GM21447 (cell line): ENCODE measurements at regions not wholly inside any gene's neighbourhood (a gene's known extent, or its start where the extent isn't known, plus 50 kb on each side); places are given as distances from the start of the nearest gene placed in this dataset.

ENCODE experiments used
- ATAC-seq: cut with Tn5 transposase; IDR thresholded peaks from one replicate; pipeline ENCODE4 v1.9.1; 2021; ENCODE audit not compliant: unreplicated experiment

DNA sequence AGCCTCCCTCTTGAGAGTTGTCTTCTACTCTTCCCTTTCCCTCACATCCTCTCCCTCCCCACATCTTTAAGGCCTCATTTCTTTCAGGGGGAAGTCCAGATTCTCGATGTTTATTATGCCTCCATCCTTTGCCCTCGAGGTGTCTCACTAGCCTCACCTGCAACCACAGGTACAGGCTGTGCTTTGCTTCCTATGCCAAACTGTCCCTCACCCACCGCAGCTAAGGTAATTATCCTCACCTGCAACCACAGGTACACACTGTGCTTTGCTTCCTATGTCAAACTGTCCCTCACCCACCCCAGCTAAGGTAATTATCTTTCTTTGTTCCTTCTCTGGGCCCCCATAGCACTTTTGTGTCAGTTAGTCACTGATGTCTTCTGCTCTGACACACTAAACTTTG is 328.1 kb upstream of the SNX7 start:
- no peak for ATAC-seq

DNA sequence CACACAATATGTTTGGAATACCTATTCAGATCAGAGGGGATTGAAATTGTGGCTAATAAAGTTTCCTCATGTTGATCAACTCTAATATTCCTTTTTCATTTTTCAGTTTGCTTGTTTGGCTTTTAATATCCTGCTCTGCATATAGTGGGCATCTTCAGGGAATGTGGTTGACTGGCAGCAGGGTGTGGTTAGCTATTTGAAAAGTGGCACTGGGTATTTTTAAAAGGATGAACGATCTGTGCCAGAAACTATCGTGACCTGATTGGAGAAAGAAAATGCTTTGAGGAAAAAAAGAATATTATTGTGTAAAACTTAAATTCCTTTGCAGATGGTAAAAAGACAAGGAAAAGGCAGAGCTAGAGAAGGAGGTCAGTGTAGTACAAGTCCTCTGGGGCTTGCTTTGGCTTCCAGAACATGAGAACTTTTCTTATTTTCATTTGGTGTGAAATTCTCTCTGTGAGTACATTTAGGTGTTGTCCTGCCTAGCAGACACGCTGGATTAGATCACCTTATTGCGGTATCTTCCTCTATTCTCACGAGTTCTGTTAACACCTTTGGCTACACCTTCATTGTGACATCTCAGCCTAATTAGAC is 329.7 kb upstream of the SNX7 start:
- ATAC-seq, result no peak

DNA sequence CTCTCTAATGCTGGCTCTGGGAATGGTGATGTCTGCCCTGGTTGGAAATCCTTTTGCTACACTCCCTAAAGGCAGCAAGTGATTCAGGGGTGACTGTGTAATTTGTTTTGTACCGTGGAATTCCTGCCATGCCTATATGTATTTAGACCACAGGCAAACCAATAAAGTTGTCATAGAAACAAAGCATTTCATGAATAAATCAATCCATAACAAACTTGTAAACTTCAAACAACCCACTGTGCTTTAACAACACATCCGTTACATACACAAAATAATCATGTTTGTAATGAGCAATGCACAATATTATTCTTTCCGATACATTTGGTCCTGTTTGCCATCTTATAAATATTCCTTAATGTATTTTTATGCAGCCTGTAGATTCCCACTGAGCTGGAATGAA is 330.3 kb upstream of the SNX7 start:
- ATAC-seq, result no peak

DNA sequence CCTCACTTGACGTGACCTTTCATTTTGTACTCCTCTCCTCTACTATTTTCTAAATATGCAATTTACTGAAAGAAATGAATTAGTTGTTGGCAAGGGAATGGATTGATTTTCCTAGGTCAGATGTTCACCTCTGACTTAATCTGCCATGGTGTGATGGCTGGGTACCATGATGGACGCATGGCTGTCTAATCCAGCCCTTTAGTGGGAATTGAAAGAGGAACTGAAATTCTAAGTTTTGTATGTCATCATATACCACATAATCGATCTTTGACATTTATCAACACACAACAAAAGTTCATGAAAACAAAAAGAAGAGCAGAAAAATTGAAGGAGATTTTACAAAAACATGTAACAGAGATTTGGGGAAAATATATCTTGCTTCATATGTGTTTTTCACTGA is 331.3 kb upstream of the SNX7 start:
- no peak for ATAC-seq

DNA sequence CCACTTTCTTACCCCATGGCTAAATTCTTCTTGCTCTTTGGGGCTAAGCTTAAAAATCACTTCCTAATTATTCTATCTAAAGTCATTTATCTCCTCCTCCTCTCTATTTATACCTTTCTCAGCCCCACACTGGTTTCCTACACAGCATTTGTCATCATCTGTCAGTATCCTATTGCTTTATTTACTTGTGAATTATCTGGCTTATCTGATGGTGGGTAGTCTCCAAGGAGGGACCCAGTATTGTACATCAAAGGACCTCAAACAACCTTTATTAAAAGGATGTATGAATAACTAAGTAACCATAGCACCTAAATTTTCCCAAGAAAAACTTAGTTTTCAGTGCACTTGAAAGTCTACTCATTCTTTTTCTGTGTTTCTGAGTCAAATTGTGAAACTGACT is 332.7 kb upstream of the SNX7 start:
- ATAC-seq, result no peak

DNA sequence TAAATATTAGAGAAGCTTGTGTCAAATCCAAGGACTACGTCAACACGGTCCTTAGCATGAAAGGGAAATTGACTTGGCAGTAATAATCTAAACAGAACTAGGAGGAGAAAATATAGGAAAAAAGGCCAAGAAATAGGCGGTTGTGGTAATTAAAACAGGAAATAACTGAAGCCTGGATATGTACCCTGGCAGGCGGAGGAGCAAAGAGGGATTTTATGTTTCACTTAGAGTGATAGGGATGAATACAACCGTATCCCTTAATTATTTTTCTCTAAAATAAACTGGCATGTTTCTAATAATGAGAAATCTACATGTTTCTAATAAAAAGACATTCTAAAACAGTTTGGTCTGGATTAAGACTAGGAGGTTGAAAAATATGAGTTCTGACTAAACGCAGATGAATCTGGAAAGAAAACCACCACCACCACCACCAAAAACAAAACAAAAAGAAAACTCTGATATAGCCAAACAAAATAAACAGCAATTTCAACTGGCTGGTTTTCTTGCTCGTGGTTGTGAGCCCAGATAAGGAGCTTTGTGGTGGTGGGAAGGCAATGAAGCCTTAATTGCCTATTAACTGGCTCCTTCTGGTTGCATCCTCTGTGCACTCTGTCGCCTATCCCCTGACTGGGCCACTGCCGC is 334.2 kb upstream of the SNX7 start:
- no peak for ATAC-seq

DNA sequence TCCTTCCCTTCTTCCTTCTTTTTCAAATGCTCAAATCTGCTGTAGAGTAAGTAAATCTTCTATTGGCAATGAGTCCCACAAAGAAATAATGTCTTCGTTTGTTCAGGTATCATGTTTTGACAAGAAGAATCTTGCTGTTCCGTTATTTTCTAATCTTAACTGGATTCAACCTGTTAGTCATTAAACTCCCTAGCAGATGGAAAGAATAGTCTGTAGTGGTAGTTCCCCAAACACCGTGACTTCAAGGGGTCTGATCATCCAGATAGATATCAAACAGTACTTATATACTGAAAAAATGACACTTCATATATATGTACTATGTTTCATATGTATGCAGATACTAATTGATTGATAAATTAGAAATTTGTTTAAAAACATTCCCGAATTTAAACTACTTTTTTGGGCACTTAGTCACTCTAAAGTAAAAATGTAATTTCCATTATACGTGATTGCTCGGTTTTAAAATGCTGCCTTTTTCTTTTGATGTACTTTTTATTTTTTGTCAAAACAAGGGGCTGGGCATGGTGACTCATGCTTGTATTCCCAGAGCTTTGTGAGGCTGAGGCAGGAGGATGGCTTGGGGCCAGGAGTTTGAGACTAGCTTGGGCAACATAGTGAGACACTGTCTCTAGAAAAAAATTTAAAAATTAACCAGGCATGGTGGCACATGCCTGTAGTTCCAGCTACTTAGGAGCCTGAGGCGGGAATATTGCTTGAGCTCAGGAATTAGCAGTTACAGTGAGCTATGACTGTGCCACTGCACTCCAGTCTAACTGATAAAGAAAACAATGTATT is 335.7 kb upstream of the SNX7 start:
- no peak for ATAC-seq

DNA sequence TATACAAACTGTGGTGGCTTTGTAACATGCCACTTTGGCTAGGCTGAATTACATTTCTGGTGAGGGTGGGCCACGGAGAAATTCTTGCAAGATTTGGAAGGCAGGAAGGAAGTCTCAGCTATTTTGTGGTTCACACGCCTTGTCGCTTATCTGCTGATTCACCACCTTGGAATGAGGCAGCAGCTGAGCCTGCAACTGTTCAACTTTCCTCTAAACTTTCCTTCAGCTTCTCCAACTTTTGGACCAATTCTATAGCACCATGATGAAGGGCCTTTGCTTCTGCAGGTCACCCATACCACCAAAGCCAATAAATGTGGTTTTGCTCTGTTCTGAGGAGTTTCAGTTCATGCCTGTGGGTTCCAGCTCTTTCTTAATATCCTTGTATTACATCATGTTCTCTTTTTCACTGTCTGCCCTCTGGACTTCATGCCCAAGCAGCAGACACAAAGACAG is 337.6 kb upstream of the SNX7 start:
- no peak for ATAC-seq

DNA sequence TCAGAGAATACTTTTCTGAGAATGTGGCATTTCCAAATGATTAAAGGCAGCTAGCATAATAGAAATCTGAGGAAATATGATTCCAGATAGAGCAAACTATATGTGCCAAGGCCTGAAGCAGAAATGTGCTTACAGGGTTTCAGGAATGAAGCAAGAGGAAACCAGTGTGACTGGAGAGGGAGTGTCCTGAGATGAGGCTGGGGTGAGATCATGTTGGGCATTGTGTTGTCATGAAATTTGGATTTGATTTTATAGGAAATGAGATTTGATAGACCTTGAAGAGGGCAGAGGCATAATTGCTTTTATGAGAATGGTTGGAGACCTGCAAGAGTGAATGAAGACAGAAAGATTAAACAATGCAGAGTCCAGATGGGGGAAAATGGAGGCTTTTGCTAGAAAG is 338.1 kb upstream of the SNX7 start:
- ATAC-seq, result no peak

DNA sequence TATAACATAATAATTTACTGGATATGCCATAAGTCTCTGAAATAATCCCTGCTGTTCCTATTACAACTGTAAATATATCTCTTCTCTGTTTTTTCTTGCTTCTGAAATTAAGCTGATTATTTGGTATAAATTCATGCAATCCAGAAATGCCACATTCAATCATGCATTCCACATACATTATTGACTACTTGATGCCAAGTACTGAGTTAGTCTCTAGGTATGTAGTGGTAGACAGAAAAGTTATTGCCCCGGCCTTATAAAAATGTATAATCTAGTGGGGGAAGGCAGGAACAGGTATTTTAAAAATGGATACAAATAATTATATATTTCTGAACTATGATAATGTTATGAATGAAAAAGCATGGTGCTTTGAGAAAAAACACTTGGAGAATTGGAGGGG is 338.6 kb upstream of the SNX7 start:
- no peak for ATAC-seq

DNA sequence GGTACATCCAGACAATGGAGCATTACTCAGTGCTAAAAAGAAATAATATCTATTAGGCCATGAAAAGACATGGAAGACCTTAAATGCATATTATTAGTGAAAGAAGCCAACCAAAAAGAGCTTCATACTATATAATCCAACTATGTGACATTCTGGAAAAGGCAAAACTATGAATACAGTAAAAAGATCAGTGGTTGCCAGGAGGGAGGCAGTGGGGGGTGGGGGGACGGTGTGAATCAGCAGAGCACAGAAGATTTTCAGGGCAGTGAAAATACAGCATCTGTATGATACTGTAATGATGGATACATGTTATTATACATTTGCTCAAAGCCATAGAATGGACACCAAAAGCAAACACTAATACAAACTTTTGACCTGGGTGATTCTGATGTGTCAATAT is 339.4 kb upstream of the SNX7 start:
- no peak for ATAC-seq

DNA sequence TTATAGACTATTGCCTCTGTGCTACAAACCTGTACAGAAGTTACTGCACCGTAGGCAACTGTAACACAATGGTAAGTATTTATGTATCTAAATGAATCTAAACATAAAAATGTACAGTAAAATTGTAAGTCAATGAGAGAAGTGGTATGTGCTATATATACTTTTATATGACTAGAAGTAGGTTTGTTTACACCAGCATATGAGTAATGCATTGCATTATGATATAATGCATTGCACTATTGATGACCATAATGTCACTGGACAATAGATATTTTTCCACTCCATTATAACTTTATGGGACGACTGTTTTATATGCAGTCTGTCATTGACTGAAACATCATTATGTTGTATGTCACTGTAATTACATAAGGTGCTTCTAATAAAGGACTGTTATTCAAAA is 340.3 kb upstream of the SNX7 start:
- no peak for ATAC-seq

DNA sequence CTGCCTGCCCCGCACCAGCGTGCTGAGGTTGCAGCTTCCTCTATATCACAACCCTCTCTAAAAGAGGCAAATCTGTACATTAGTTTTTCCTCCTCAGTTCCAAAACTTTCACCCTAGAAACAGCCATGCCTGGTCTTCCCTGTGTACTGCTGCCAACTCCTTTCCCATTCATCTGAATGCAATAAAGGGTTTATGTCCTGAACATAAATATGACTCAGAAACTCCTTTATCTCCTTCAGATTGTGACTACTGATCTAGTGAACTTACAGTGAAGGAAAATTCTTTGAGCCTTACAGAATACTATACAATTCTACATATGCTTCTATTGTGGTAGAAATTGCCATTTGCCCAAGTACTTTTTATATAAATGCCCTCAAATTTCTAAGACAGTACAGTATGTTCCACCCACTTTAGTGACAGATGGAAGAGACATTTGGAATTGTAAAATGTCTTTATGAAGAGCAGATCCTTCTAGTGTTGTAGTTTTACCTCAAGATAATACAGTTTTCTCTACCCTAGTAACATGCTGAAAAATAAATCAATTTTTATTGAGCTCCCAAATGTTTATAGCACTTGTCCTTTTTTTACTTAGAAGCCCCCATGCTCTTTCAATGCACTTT is 345.1 kb upstream of the SNX7 start:
- ATAC-seq, result no peak

DNA sequence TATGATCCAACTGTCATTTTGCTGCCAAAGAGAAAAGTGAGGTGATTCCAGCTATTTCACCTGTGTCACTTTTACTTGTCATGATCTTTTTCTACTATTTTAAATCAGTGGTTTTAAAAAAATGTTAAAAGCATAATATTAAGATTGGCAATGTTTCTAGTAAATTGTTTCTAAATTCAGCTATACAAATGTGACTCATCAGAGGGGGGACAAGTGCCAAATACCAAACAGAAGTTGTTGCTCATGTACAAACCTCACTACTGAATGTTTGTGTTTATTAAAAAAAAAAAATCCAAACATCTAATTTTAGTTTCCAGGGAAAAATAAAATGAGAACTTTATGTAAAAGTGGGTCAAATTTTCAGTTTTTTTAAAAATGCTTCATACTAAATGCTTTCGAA is 346.2 kb upstream of the SNX7 start:
- no peak for ATAC-seq

DNA sequence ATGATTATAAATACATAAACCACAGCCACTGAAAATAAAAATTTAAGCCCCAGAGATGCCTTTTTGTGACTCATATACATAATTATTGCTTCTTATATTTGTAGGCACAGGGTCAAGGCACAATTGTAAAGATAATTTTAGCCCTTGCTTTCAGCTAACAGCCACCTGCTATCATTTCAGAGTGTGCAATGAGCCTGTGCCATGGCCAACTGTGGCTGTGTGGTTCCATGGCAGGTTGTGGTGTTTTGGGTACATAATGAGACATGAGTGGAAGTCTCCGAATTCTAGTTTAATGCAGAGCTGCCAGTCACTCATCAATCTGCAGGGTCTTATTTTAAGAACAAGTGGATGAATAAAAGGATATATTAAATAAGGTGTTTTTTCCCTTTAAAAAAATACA is 346.9 kb upstream of the SNX7 start:
- ATAC-seq, result no peak

DNA sequence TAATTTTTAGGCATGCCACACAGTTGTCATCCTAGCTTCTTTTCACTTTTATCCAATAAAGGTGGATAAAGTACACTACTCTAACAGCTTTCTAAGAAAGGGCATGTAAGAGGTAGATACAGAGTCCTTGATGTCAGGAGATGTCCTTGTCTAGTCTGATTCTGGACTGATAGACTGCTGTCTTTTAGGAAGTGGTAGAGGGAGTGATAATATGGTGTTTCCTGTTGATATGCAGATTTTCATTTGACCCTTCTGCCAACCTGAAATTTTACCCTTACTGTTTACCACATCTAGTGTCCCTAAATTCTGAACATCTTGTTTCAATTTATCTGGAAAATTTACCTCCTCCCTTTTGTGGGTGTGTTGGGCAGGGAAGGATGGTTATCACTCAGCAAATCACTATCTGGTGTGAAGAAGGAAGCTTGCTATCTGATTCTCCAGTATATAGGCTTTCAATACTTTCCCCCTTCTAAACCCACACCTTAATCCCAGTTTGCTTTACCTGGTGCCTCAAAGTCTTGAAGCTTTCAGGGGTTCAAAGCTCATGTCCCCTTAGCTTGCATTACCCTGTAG is 354.9 kb upstream of the SNX7 start:
- no peak for ATAC-seq

DNA sequence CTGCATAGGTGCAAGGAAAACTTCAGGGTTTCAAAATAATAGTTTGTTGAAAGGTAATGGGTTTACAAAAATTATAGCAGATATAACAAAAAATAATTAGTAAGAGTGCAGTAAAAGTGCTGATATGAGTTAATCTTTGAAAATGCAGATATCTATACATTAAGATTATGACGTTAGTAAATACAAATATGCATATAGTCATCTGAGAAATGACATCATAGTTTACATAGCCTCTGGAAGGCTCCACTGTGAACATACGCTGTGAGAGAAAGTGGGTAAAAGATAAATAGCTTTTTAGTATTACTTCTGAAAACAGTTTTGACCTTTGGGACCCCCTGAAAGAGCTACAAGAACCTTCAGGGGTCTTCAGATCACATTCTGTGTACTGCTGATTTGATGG is 356.2 kb upstream of the SNX7 start:
- ATAC-seq, result no peak

DNA sequence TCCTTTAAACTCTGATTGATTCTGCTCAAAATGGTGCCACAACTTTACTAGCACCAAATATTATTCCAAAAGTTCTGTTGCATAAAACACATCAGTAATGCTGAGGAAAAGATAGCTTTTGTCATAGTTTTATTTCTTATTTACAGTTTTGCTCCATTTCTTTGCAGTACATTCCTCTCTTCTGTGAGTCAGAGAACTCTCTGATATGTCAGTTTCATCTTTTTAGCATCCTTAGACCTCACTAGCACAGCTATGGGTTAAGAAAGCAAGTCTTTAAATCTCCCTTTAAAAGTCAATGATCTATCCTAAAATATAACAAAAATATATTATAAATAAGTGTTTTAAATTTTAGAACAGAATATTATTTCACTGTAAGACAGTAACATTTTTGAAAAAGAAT is 356.6 kb upstream of the SNX7 start:
- ATAC-seq, result no peak

DNA sequence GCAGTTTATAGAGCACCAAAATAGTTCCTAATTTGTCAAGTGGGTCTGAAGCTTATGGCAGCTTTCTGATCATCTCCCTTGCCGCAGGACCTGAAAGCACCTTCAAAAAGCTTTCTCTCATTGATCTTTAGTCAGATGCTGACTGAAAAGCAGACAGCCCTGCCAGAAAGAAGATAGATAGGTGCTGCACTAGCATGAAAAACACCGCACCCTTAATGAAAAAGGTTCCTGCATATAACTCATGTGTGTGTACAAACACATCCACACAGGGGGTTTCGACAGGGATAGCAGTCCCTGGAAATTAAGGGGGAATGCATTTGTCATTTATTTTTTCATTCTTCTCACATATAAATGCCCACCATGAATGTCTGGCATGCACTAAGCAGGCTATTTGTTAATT is 361.7 kb upstream of the SNX7 start:
- ATAC-seq, result no peak

DNA sequence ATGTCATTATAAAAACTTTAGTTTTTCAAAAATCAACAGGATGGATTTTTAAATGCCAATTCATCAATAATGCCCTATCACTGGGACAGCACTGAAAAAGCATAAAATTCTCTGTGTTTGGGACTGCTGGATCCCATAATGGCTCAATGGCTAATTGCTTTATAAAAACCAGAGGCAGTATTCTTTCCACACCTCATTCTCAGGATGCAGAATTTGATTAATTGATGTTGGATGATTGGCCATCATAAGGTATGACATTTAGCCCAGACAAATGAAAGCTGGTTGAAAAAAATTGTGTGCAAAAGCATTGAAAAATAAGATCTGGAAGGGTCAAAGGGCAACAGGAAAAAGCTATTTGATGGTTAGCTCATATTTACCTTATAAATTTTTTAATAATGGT is 362.2 kb upstream of the SNX7 start:
- no peak for ATAC-seq

DNA sequence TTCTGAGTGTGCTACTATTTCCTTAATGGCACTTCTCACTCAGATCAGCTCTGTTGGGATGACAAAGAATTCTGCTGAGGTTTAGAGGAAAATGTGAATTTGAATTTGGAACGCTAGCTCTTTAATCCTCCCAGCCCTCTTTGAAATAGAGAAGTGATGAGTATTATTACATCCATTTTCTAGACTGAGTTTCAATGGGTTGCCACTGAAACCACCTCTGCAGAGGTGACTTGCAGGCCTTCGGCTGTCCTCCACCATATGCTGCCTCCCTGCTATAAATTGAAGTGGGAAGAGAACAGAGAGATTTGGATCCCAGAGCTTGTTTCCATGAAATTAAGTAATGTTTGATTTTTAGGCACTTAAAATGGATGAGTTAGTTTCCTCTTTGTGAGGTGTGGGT is 363.2 kb upstream of the SNX7 start:
- no peak for ATAC-seq

DNA sequence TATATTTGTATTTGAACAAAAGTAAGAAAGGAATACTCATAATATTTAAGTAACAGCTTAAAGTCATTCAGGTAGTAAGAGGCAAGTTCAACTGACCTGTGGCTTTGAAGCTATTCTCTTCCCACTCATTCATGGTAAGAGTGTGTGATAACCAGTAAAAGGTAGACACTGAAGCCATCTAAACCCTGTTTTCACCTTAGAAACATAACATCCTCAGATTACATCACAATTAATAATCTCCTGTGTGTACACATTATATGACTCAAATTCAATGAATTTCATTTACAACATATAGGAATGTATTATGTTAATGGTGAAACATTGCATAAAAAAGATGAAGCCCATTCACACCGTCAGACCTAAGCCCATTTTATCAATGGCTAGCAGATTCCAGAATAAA is 364.8 kb upstream of the SNX7 start:
- no peak for ATAC-seq
